ENCODE measurements at regions not wholly inside any gene's neighbourhood (a gene's known extent, or its start where the extent isn't known, plus 50 kb on each side); places are given as distances from the start of the nearest gene placed in this dataset.

- TF ChIP-seq CTCF (IDR thresholded peaks at IDR 0.05; ENCODE audit: low read length) (no peak), EZH2 (optimal IDR thresholded peaks at IDR 0.05; ENCODE audit: low read depth, low read length) (no peak)
These were observed 164.3 kb upstream of the LRIG1 start for GRCh38 chr3:66665021-66665695.
